SK-N-SH treated with all-trans-retinoic acid at 6 μM for 48 hours (cell line): ENCODE measurements at regions not wholly inside any gene's neighbourhood (a gene's known extent, or its start where the extent isn't known, plus 50 kb on each side); places are given as distances from the start of the nearest gene placed in this dataset.

Experiments used
- ARNTL ChIP-seq: fragments of 450-650 bp; formaldehyde crosslinking; IDR thresholded peaks from 2 replicates; pipeline ENCODE4 v1.5.0; 2020; ENCODE audit warnings: low read depth, mild to moderate bottlenecking, moderate library complexity, borderline replicate concordance
- ZNF8 ChIP-seq: fragments of 450-650 bp; formaldehyde crosslinking; IDR thresholded peaks from 2 replicates; pipeline ENCODE4 v1.5.0; 2020; ENCODE audit warnings: mild to moderate bottlenecking, moderate library complexity
- TF ChIP-seq, protein P1 (sequence below): fragments of 250-450 bp; sonication (Bioruptor Pico); IDR thresholded peaks from 2 replicates; pipeline ENCODE4 v1.5.1; 2020; ENCODE audit warnings: low read depth, mild to moderate bottlenecking, moderate library complexity
- TF ChIP-seq, protein P2 (sequence below): fragments of 250-450 bp; sonication (Bioruptor Pico); IDR thresholded peaks from 2 replicates; pipeline ENCODE4 v1.8.0; 2020; ENCODE audit warnings: mild to moderate bottlenecking, moderate library complexity, borderline replicate concordance

DNA sequence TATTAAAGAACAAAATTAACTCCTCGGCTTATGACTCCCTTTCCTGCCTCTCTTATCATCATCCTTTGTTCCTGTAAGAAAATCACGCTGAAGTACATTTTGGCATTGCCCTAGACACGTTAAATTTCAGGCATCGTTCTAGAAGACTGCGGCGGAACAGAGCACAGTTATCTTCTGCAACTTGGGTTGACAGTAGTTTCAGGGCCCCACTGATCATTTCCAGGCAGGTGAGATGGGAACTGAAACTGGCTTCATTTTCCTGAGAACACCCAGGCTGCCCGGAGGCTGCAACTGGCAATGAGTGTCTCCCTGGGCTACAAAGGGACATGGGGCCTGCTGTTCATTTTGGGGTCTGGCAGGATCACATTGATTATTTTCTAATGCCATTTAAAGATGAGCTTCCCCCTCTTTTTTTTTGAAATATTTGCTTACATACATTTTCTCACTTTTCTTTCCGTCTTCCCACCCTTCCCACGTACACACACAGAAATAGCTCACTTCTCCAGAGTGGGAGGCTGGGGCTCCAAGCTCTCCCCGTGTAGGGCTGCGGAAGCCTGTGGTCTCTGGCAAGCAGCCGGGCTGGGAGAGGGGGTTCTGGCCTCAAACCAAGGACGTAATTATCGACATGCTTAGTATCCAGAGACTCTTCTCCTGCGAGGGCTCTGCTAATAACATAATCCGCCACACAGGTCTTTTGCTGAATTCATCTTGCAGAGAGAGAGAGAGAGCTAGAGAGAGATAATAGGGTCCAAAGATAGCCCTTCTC, 267.4 kb downstream of the ABHD5 start:
- no peak for TF ChIP-seq ARNTL (CRISPR knock-in tag)
- TF ChIP-seq, protein P1, sequence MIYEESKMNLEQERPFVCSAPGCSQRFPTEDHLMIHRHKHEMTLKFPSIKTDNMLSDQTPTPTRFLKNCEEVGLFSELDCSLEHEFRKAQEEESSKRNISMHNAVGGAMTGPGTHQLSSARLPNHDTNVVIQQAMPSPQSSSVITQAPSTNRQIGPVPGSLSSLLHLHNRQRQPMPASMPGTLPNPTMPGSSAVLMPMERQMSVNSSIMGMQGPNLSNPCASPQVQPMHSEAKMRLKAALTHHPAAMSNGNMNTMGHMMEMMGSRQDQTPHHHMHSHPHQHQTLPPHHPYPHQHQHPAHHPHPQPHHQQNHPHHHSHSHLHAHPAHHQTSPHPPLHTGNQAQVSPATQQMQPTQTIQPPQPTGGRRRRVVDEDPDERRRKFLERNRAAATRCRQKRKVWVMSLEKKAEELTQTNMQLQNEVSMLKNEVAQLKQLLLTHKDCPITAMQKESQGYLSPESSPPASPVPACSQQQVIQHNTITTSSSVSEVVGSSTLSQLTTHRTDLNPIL, result no peak
- no peak for TF ChIP-seq ZNF8
- TF ChIP-seq, protein P2, sequence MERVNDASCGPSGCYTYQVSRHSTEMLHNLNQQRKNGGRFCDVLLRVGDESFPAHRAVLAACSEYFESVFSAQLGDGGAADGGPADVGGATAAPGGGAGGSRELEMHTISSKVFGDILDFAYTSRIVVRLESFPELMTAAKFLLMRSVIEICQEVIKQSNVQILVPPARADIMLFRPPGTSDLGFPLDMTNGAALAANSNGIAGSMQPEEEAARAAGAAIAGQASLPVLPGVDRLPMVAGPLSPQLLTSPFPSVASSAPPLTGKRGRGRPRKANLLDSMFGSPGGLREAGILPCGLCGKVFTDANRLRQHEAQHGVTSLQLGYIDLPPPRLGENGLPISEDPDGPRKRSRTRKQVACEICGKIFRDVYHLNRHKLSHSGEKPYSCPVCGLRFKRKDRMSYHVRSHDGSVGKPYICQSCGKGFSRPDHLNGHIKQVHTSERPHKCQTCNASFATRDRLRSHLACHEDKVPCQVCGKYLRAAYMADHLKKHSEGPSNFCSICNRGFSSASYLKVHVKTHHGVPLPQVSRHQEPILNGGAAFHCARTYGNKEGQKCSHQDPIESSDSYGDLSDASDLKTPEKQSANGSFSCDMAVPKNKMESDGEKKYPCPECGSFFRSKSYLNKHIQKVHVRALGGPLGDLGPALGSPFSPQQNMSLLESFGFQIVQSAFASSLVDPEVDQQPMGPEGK (CRISPR knock-in tag), result no peak
